PC-9 (cell line): ENCODE measurements at regions not wholly inside any gene's neighbourhood (a gene's known extent, or its start where the extent isn't known, plus 50 kb on each side); places are given as distances from the start of the nearest gene placed in this dataset.

Experiments used
- BruUV-seq: library from RNA; stranded (reverse); fragments of 400-500 nt; replicated peaks from 2 replicates; lab custom pipeline; 2021; lab: Mats Ljungman, UMichigan
- CTCF ChIA-PET: fragments of 300-600 bp; sonication (Branson Sonifier 250); formaldehyde crosslinking; loops from one replicate; lab custom pipeline; 2022; ENCODE audit warnings: antibody characterized with exemption; lab: Charles Lee
- POLR2A ChIA-PET: fragments of 300-600 bp; sonication (Branson Sonifier 250); formaldehyde crosslinking; loops from one replicate; lab custom pipeline; 2022; ENCODE audit warnings: antibody characterized with exemption; ENCODE audit not compliant: unreplicated experiment; lab: Charles Lee
- DNase-seq, 2 experiments: peaks; one replicate each; pipeline versions ENCODE4 v3.0.0 to v3.0.0-alpha.2; 2015 to 2022; ENCODE audit warnings: mixed read lengths in 1 of 2
- H2AFZ ChIP-seq: fragments of 200-600 bp; sonication (generic); 2 replicates; pipeline ENCODE4 v1.8.1; 2017; ENCODE audit warnings: antibody characterized with exemption
- H3F3A ChIP-seq: fragments of 200-600 bp; sonication (generic); 2 replicates; pipeline ENCODE4 v1.8.1; 2017; ENCODE audit warnings: antibody characterized with exemption, mild to moderate bottlenecking, low read depth; ENCODE audit not compliant: insufficient read depth
- H3K27ac ChIP-seq: fragments of 200-600 bp; sonication (generic); 2 replicates; pipeline ENCODE4 v1.6.1; 2016; ENCODE audit warnings: mixed run types
- H3K27me3 ChIP-seq: fragments of 200-600 bp; sonication (generic); 2 replicates; pipeline ENCODE4 v1.6.1; 2016; ENCODE audit warnings: low read depth, mixed run types; ENCODE audit not compliant: insufficient read depth
- H3K36me3 ChIP-seq: fragments of 200-600 bp; sonication (generic); 2 replicates; pipeline ENCODE4 v1.6.1; 2016; ENCODE audit warnings: low read depth, mixed run types
- H3K4me1 ChIP-seq: fragments of 200-600 bp; sonication (generic); replicated peaks from 2 replicates; pipeline ENCODE4 v1.6.1; 2016; ENCODE audit warnings: mixed run types; ENCODE audit not compliant: insufficient read depth
- H3K4me2 ChIP-seq: fragments of 200-600 bp; sonication (generic); 2 replicates; pipeline ENCODE4 v1.6.1; 2017; ENCODE audit warnings: mixed run types
- H3K4me3 ChIP-seq: fragments of 200-600 bp; sonication (generic); 2 replicates; pipeline ENCODE4 v1.6.1; 2016; ENCODE audit warnings: mixed run types
- H3K79me2 ChIP-seq: fragments of 200-600 bp; sonication (generic); 2 replicates; pipeline ENCODE4 v1.6.1; 2017; ENCODE audit warnings: low read depth, mixed run types
- H3K9me2 ChIP-seq: fragments of 200-600 bp; sonication (generic); 2 replicates; pipeline ENCODE4 v1.8.1; 2017; ENCODE audit warnings: mild to moderate bottlenecking; ENCODE audit not compliant: insufficient read depth
- H3K9me3 ChIP-seq: fragments of 200-600 bp; sonication (generic); 2 replicates; pipeline ENCODE4 v1.8.1; 2016; ENCODE audit warnings: low read depth; ENCODE audit not compliant: insufficient read depth
- H4K20me1 ChIP-seq: fragments of 200-600 bp; sonication (generic); 2 replicates; pipeline ENCODE4 v1.8.1; 2017; ENCODE audit not compliant: insufficient read depth
- CTCF ChIP-seq: fragments of 200-600 bp; sonication (generic); conservative IDR thresholded peaks from 2 replicates; pipeline ENCODE4 v1.6.1; 2017; ENCODE audit warnings: mixed run types, antibody characterized with exemption, mild to moderate bottlenecking, moderate library complexity
- EZH2 ChIP-seq: fragments of 200-600 bp; sonication (generic); IDR thresholded peaks from 2 replicates; pipeline ENCODE4 v1.8.0; 2017; ENCODE audit warnings: antibody characterized with exemption, low read depth
- intact Hi-C: fragments of 100-400 bp; cut with micrococcal nuclease; formaldehyde crosslinking; loops from one replicate; pipeline ENCODE4 v1.10.0; 2022; ENCODE audit not compliant: unreplicated experiment

DNA sequence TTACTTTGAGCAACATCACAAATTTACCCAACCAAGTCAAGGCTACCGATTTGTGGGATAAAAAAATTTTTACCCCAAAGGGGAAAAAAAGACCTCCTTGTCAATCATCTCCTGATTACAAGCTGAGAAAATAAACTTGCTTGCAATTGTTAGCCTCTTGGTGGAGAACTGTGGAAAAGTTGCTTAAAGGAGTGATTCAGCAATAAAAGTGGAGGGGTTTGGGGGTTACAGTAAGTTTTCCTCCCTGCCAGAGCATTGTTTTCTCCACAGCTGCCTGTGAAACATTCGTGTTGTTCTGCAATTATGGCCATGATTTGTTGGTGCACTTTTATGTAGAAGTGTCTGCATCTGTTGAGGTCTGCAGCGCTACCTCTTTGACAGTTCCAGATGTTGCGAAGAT, 82.6 kb downstream of the EN1 start:
- no peak for DNase-seq
- CTCF ChIA-PET = no interaction called here
- BruUV-seq = no TSS peak

DNA sequence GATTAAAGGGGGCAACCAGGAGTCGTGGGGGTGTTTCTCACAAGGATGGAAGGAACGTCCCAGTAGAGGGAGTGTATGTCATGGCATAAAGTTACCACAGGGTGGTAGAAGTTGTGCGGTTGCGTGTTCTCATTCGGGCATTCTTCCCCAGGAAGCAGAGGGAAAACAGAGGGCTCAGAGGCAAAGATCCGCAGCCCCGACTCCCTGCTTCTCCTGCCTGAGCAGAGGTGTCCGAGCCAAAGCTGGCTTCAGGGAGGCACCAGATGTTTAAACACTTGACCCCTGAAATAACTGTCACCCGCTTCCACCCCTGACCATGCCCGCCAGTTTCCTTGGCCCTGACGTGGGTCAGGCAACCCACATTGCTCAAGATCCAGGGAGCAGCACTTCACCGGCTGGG, 83.7 kb downstream of the EN1 start:
- Histone ChIP-seq H3K4me3 (no peak overlapping the region), H3K9me3 (no peaks in the 10 kb centered on the region), H3K4me2 (no peak overlapping the region), H2AFZ (no peak overlapping the region), H4K20me1 (no peaks in the 10 kb centered on the region), H3K79me2 (no peaks in the 10 kb centered on the region), H3K27me3 (peaks cover 64% of the 10 kb centered on the region), H3K27ac (no peak overlapping the region), H3F3A (no peaks in the 10 kb centered on the region), H3K4me1 (no peaks in the 10 kb centered on the region), H3K9me2 (0 out of 2 replicates have a peak, but pooled peaks cover 3% of the 10 kb centered on the region), H3K36me3 (no peaks in the 10 kb centered on the region)
- DNase-seq = no peak
- intact Hi-C loops = no loop called here
- ChIA-PET POLR2A (no interaction called here), CTCF (no interaction called here)
- no TSS peak for BruUV-seq
- TF ChIP-seq CTCF (0 out of 2 replicates have a peak, but pooled peaks have one; percentile 11), EZH2 (no peak)

More for the DNA sequence above, 82.6 kb downstream of the EN1 start:
- Histone ChIP-seq H3K9me3 (no peaks in the 10 kb centered on the region), H3K4me2 (no peak overlapping the region), H2AFZ (no peak overlapping the region), H3K4me1 (no peaks in the 10 kb centered on the region), H3K27ac (no peak overlapping the region), H3K36me3 (no peaks in the 10 kb centered on the region), H3K27me3 (peaks cover 61% of the 10 kb centered on the region), H3K4me3 (no peak overlapping the region), H3K9me2 (0 out of 2 replicates have a peak, but pooled peaks cover 3% of the 10 kb centered on the region), H3F3A (no peaks in the 10 kb centered on the region), H4K20me1 (no peaks in the 10 kb centered on the region), H3K79me2 (no peaks in the 10 kb centered on the region)
- TF ChIP-seq EZH2 = no peak
- no peak for TF ChIP-seq CTCF
- POLR2A ChIA-PET = no interaction called here
- intact Hi-C loops = no loop called here

DNA sequence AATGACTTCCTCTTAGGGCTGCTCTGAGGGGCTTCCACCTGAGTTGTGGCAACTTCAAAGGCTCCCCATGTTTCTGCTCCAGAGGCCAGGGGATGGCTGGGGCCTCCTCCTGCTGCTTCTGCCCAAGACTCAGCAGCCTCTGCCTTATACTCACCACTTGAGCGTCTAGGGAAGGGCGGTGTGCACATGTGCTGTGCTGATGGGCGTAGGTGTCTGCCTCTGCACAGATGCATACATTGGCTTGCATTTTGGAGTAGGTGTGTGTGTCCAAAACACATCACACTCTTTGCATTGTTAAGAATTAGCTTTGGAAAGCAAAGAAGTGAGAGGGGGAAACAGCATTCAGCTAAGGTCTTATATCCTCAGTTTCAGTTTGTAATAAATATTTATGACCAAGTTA, 85.2 kb downstream of the EN1 start:
- BruUV-seq = no TSS peak

More for the DNA sequence above, 85.2 kb downstream of the EN1 start:
- Histone ChIP-seq H3K36me3 (no peaks in the 10 kb centered on the region), H3K79me2 (no peaks in the 10 kb centered on the region), H3K4me1 (no peaks in the 10 kb centered on the region), H3K27ac (no peak overlapping the region), H3K4me3 (no peak overlapping the region), H3K9me2 (0 out of 2 replicates have a peak, but pooled peaks cover 3% of the 10 kb centered on the region), H3K27me3 (peaks cover 70% of the 10 kb centered on the region), H3F3A (no peaks in the 10 kb centered on the region), H3K9me3 (no peaks in the 10 kb centered on the region), H3K4me2 (no peak overlapping the region), H4K20me1 (no peaks in the 10 kb centered on the region), H2AFZ (no peak overlapping the region)
- ChIA-PET CTCF (no interaction called here), POLR2A (no interaction called here)
- intact Hi-C loops = no loop called here
- TF ChIP-seq CTCF (no peak), EZH2 (no peak)
- DNase-seq = no peak
